RKO (cell line): ENCODE measurements at regions not wholly inside any gene's neighbourhood (a gene's known extent, or its start where the extent isn't known, plus 50 kb on each side); places are given as distances from the start of the nearest gene placed in this dataset.
"Not testable (repeated sequence)": the region's sequence is repeated elsewhere in the genome, so short reads cannot be mapped to it uniquely, and the experiment has no call there.

Experiments
- DNase-seq: peaks from one replicate; pipeline ENCODE4 v3.0.0-alpha.2; 2016; ENCODE audit warnings: low spot score

GRCh38 chr1:188599313-188599712, 1770.6 kb downstream of the PLA2G4A start:
- DNase-seq: no peak

GRCh38 chr1:188611432-188611831, 1782.7 kb downstream of the PLA2G4A start:
- no peak for DNase-seq

DNA sequence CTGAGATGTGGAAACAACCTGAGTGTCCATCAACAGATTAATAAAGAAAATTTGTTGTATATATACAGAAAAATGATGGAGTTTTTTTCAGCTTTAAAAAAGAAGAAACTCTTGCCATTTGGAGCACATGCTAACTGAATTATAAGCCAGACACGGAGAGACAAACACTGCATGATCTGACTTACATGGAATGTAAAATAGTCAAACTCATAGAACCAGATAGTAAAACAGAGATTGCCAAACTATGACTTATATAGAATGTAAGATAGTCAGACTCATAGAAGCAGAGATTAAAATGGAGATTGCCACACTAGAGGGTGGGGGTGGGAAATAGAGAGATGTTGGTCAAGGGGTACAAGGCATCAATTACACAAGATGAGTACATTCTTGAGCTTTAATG, 1786.6 kb downstream of the PLA2G4A start:
- DNase-seq: no peak

GRCh38 chr1:188620236-188620635, 1791.5 kb downstream of the PLA2G4A start:
- no peak for DNase-seq

GRCh38 chr1:188641566-188642211, 1812.9 kb downstream of the PLA2G4A start:
- DNase-seq: no peak

DNA sequence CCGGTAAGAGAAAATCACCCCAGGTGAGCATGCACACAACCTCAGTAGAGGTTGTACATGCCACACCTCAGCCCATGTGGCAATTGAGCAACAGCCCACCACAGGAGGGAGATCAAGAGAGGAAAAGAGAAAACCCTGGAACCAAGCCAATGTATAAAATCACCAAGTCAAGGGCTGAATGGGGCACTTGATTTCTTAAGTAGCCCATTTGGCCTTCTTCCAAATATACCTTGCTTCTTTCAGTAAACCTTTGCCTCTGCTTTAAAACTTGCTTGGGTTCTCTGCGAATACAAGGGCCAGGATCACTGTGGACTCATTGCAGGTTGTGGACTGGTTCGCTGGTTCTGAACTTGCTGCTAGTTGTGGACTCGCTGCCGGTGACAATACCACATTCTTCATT, 1814.0 kb downstream of the PLA2G4A start:
- no peak for DNase-seq

GRCh38 chr1:188652678-188653077, 1823.9 kb downstream of the PLA2G4A start:
- no peak for DNase-seq

GRCh38 chr1:188655966-188656365, 1821.7 kb downstream of the BRINP3 start:
- not testable (repeated sequence) for DNase-seq

GRCh38 chr1:188660572-188660971, 1817.1 kb downstream of the BRINP3 start:
- no peak for DNase-seq

DNA sequence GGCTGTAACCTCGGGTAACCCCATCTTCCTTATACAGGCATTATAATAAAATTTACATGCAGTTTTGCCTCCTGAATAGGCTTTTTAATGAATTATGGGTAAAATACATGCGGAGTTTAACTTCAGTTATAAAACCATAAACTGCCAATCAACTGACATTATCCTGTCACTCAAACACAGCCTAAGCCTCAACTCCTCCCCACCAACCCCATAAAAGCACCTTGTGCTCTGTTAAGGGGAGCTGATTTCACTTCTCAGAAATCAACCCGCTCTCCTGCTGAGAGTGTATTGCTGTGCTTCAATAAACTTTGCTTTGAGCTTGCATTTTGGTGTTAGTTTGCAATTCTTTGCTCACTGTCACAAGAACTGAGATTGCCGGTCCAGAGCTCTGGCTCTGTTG, 1812.2 kb downstream of the BRINP3 start:
- no peak for DNase-seq

DNA sequence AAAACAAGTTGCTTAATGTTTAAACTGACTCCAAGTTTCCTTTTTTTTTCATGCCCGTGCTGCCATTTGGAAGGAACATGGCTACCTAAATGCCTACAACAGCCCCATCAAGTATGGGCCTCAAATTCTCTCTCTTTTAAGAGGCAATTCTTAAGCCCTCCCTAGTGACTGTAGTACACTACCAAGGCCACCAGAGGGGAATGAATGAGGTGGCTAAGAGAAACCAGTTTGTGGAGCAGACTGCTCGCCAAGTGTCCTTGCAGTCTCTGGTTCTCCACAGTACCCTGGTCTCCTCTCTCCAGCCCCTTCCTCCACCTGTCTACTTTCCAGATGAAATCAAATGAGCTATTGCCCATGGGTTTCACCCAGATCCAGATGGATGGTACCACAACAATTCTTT, 1809.6 kb downstream of the BRINP3 start:
- no peak for DNase-seq

GRCh38 chr1:188669728-188670382, 1807.8 kb downstream of the BRINP3 start:
- DNase-seq: no peak

GRCh38 chr1:188670837-188671236, 1806.8 kb downstream of the BRINP3 start:
- DNase-seq: peak; percentile 11

GRCh38 chr1:188672153-188672552, 1805.5 kb downstream of the BRINP3 start:
- no peak for DNase-seq

DNA sequence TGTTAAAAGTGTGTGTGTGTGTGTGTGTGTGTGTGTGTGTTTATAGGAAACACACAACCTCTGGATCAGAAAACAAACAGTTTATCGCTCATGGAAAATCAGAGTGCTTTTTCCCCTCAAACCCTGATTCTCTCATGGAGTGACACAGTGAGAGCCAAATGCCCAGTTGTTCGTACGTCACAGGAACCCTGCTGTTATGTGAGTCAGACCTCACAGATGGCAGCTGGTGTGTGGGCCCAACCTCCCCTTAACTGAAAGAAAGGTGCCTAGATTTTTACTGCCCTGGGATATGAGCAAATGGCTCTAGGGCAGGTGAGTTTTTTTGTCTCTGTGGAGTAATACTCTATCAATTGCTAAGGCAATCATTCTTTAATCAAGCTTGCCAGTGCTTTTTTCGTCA, 1788.1 kb downstream of the BRINP3 start:
- peak; percentile 18 for DNase-seq

DNA sequence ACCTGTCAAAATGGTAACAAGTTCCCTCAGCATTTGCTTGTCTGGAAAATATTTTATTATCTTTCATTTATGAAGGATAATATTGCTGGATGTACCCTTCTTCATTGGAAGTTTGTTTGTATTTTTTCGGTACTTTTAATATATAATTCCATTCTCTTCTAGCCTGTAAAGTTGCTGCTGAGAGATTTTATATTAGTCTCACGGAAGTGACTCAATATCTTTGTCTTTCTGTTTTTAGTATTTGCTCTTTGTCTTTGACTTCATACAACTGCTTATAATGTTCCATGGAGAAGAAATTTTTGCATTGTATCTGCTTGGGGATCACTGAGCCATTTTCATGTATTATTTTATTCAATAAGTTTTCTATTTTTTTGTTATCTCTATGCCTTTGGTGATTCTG, 1777.5 kb downstream of the BRINP3 start:
- no peak for DNase-seq

DNA sequence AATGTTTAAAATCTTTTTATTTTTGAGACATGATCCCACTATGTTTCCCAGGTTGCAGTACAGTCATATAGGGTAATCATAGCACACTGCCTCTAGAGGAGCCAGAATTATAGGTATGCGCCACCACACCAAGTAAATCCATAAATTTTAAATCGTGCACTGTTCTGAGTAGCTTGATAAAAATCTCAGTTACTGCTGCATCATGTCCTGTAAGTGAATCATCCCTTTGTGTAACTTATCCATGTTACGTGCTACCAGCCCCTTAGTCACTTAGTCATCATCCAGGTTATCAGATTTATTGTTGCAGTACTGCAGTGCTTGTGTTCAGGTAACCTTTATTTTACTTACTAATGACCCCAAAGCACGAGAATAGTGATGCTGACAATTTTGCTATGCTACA, 1770.9 kb downstream of the BRINP3 start:
- DNase-seq: peak; percentile 85

- no peak for DNase-seq
Measured at GRCh38 chr1:188708795-188709535, 1768.7 kb downstream of the BRINP3 start.

- peak; percentile 18 for DNase-seq
Measured at GRCh38 chr1:188715566-188715965, 1762.1 kb downstream of the BRINP3 start.

DNA sequence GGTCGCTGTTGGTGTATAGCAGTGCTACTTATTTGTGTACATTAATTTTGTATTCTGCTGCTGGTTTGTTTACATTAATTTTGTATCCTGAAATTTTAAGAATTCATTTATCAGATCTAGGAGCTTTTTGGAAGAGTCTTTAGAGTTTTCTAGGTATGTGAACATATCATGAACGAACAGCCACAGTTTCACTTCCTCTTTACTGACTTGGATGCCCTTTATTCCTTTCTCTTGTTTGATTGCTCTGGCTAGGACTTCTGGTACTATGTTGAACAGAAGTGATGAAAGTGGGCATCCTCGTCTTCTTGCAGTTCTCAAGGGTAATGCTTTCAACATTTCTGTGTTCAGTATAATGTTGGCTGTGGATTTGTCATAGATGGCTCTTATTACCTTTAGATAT, 1757.9 kb downstream of the BRINP3 start:
- no peak for DNase-seq

DNA sequence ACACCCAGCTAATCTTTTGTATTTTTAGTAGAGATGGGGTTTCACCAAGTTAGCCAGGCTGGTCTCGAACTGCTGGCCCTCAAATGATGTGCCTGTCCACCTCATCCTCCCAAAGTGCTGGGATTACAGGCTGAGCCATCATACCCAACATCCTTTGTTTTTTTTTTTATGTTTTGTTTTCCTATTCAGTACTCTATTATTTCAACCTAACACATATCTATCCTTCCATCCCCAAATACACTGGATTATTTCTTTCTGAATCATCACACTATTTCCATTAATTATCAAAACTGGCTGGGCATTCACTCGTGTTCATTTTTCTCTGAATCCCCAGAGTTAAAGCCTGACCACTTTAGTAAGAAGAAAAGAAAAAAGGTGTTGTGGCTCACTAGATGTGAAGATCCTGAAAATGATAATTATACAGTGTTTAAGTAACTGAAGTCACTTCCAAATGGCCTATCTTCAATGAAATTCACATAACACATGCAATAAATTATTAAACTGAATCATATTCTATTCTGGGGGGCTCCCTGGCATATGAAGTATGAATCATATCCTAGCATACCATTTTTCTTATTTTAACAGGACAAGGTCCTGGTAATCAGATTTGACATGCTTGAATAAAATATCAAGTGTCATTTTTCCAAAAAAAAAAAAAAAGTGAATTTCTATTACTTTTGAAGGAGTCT, 1754.2 kb downstream of the BRINP3 start:
- no peak for DNase-seq

- no peak for DNase-seq
Measured at GRCh38 chr1:188729039-188729438, 1748.6 kb downstream of the BRINP3 start.

DNA sequence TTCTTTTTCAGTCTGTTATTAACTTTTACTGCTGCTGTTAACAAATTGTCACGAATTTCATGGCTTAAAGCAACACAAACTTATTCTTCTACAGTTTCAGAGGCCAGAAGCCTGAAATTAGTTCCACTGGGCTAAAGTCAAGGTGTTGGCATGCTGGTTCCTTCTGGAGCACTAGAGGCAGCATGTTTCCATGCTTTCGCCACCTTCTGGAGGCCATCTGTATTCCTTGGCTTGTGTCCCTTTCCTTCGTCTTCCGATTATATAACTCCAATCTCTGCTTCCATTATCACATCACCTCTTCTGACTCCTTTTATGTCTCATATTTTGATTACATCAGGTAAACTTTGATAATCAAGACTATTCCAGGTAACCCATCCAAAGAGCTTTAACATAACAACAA, 1742.1 kb downstream of the BRINP3 start:
- DNase-seq: no peak
